Sciatic nerve (tissue), 2 donors: ENCODE measurements at regions not wholly inside any gene's neighbourhood (a gene's known extent, or its start where the extent isn't known, plus 50 kb on each side); places are given as distances from the start of the nearest gene placed in this dataset.

Experiments
- ATAC-seq: fragments of 200-7000 bp; cut with Tn5 transposase; one replicate; pipeline ENCODE4 v1.9.1; 2020; ENCODE audit warnings: mild to moderate bottlenecking, moderate library complexity
- DNase-seq: peaks from one replicate; pipeline ENCODE4 v3.0.0-alpha.2; 2020; ENCODE audit warnings: low spot score
- intact Hi-C: fragments of 100-400 bp; cut with DNase I; formaldehyde crosslinking; loops from one replicate; pipeline ENCODE4 v1.14.2; 2022
- donor health status: DM: no; HTN: no; CAD: no.
- donor health status: DM: no; HTN: no; CAD: no.

GRCh38 chr1:191662746-191663145, 495.5 kb upstream of the RGS18 start:
- intact Hi-C loops: no loop called here
- ATAC-seq: no peak
- DNase-seq: no peak

DNA sequence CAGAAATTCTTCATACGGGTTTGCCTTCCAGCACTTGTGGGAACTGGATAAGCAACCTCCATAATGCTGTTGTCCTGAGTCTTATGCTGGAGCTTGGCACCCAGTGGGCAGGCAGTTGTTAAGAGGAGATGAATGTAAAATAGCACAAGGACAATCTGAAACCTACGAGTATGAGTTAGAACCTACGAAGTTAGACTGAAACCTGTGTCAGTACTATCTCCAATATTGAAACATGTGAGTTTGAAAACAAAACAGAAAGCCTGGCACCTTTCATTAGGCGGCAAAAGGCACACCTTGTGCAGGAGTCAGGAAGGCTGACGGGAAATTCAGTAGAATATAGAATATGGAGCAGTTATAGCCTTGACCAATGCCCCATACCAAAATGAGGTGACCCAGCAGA, 489.7 kb upstream of the RGS18 start:
- ATAC-seq (no peak), DNase-seq (no peak)
- intact Hi-C loops: no loop called here

GRCh38 chr1:191669629-191670028, 488.6 kb upstream of the RGS18 start:
- DNase-seq (no peak), ATAC-seq (no peak)
- intact Hi-C loops: no loop called here

- intact Hi-C loops: no loop called here
- no peak for DNase-seq
- no peak for ATAC-seq
These were observed 487.0 kb upstream of the RGS18 start for GRCh38 chr1:191671236-191671635.

DNA sequence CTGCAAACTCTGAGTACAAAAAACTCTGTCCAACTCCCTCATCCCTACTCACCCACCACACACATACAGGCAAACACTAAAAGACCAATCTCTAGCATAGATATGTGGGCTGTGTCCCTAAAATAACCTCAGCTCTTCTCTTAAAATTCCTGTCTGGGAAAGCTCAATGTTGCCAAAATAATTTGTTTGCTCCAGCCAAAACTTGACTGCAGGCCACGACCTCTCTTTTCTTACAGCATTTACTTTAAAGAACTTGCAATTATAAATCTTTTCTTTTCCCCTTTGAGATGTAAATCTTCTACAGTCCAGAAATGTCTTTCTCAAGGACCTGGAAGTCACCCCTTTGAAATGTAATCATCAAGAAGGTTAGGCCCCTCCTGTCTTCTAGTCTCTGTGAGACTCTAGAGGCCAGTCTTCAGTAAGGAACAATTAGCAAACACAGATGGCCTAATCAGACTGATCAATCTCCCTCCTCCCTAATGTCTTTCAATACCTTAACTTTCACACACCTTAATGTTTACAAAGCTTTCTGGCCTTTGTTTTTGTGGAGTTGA, 483.6 kb upstream of the RGS18 start:
- intact Hi-C loops: no loop called here
- no peak for DNase-seq
- peak; percentile 41 for ATAC-seq

DNA sequence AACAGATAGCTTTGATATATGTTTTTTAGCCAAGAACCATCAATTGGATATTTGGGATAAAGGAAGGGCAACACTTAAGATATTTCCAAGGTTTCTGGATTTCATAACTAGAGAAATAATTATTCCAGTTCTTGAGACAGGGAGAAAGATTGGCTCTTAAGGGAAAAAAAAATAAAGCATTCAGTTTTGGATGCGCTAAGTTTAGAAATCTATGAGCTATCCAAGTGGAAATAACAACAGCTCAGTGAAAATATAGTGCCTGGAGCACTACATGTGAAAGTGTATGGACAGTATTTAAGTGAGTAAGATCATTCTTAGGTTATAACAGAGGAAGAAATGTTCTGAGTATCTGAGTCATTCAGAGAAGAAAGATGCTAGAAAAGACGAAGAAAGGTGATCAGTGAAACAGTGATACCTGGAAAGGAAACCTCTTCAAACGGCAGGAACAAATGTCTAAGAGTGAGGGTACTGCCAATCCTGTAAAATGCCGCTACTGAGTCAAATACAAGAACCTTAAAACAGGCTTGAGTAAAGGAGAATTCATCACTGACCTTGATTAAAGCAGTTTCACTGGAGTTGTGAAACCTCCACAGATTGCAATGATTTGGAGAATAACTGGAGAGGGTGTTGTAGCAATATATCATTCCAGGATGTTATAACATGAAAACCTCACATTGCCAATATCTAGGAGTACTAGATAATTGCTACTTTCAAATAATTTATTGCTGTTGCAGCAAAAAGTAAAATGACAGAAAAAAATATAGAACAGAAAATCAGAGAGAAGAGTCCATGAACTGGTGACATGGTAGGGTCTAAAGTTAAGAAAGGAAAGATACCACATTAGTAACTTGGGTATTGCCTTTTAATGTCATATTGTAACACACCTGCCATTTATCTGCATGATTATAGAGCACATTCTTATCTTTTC, 482.1 kb upstream of the RGS18 start:
- intact Hi-C loops: no loop called here
- no peak for DNase-seq

DNA sequence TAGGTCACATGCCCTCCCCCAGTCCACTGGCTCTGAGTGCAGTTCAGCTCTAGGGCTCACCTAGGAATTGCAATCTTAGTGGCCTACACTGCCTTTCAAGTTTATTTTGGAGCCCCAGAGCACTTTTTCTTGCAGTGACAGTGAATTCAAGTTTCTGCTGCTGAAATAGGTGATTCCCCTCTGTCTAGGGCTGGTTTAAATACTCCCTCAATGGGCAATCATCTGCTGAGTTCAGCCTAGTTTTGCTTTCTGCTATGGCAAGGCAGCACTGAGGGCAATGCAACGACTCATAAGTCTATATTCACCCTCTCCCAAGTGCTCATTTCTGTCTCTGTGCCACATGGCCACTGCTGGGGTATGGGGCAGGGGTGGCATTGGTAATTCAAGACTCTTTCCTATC, 472.6 kb upstream of the RGS18 start:
- no peak for DNase-seq

More for the DNA sequence above, 482.1 kb upstream of the RGS18 start:
- ATAC-seq: no peak

DNA sequence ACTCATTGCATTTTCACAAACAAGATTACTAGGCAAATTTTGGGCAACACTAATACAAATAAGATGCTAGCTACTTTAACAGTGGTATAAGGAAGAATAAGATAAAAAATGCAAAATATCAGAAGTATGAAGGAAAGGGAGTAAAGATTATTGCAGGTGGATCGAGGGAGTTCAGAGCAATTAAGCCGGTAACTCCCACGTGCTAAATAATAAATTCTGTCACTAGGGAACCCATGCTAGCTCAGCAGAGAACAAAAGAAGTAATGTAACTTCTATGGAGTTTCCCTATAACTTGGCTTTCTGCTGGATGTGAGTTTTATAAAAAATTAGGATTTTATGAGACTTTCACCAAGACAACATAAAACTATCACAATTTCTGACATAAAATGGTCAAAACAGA, 470.5 kb upstream of the RGS18 start:
- ATAC-seq: no peak
- DNase-seq: no peak
- intact Hi-C loops: no loop called here

More for the DNA sequence above, 472.6 kb upstream of the RGS18 start:
- intact Hi-C loops: no loop called here
- ATAC-seq: no peak

DNA sequence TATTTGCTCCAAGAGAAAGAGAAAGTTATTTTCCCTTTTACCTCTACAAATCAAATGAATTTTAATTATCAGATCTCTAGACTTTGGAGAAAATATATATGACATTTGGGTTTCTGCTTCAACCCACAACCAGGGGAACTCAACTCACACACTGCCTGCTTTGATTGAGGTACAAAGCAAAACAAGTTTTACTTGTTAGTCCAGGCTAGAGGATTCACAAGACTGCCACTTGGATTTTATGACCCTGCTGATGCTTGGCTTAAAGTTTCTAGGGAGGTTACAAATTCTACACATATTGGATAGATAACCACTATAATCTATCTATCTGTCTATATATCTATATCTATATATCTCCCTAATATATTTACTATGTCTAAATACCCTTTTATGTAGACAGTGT, 467.3 kb upstream of the RGS18 start:
- intact Hi-C loops: no loop called here
- ATAC-seq (no peak), DNase-seq (no peak)

- ATAC-seq (no peak), DNase-seq (no peak)
- intact Hi-C loops: no loop called here
These were observed 464.5 kb upstream of the RGS18 start for GRCh38 chr1:191693797-191694196.

- ATAC-seq: peak; percentile 71
- DNase-seq: no peak
- intact Hi-C loops: no loop called here
These were observed 462.4 kb upstream of the RGS18 start for GRCh38 chr1:191695865-191696264.

GRCh38 chr1:191696354-191696753, 461.9 kb upstream of the RGS18 start:
- ATAC-seq (no peak), DNase-seq (no peak)
- intact Hi-C loops: no loop called here

DNA sequence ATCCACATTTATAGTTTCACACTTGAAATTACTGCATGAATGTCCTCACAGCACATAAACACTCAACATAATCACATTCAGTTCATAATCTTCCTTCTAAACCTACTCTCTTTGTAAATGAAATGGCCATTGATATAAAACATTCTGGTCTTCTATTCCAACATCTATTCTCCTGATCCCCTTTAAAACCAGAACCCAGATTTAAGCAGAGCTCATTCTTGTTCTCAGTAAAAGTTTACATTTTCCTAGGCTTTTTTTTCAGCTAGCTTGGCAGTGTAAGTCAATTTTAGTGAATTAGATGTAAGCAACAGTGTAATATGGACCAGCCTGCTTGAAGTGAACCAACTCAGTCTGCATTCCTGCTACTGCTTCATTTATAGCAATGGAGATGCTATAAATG, 460.7 kb upstream of the RGS18 start:
- DNase-seq: no peak
- intact Hi-C loops: no loop called here

DNA sequence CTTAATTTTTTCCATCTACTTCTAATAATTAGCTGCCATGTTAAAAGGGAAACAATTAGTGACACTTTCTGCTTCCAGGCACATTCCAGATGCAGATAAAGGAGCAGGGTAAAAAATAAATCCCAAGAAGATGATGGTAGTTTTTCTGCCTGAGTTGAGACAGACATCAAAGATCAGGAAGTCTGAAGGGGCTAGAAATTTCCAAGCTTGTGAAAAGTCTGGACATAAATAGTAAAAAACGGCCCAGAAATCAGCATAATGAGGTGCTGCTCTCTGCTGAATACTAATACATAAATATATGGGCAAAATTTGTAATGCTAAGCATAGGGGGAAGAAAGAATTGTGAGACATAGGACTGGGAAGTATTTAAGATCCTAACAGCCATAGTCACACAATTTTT, 460.0 kb upstream of the RGS18 start:
- DNase-seq: no peak
- no peak for ATAC-seq
- intact Hi-C loops: no loop called here

More for the DNA sequence above, 460.7 kb upstream of the RGS18 start:
- no peak for ATAC-seq

GRCh38 chr1:191699343-191699742, 458.9 kb upstream of the RGS18 start:
- ATAC-seq (no peak), DNase-seq (no peak)
- intact Hi-C loops: no loop called here

DNA sequence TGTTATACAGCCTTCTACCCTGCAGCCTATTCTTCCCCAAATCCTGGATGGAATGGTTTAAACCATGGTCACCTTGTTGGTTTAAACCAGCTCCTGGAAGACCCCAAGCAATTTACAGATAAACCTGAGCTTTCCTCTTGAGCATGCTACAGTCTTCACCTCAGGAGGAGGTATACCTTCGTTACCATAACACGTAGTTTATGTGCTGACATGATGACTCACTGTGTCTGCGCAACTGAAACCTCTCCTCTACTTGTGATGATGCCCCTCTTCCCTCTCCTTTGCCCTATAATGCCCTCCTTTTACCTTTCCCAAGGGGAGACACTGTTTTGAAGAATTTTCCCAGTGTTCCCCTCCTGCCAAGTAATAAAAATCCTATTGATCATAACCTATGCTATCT, 457.3 kb upstream of the RGS18 start:
- no peak for ATAC-seq
- no peak for DNase-seq
- intact Hi-C loops: no loop called here

GRCh38 chr1:191702124-191702523, 456.1 kb upstream of the RGS18 start:
- no peak for DNase-seq
- intact Hi-C loops: no loop called here
- ATAC-seq: no peak

GRCh38 chr1:191707288-191707687, 451.0 kb upstream of the RGS18 start:
- DNase-seq (no peak), ATAC-seq (no peak)

DNA sequence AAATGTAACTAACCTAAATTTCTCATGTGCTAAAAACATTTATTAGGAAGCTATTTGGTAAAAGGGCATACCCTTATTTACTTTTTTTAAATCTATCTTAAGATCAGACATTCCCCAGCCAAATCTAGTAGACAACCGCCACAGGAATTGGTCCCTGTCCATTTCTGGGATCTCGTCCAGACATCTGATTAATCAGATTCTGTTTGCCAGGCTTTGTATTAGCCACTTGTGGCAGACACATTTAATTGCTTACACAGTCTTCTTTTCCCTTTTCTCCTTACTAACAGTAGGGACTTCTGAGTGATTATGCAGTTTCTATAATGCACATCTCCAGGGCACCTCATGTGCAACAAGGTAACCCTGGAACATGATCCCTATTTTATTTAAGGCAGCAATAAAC, 449.0 kb upstream of the RGS18 start:
- intact Hi-C loops: no loop called here
- DNase-seq (no peak), ATAC-seq (no peak)

More at GRCh38 chr1:191707288-191707687, 451.0 kb upstream of the RGS18 start:
- intact Hi-C loops: no loop called here

- DNase-seq (no peak), ATAC-seq (no peak)
- intact Hi-C loops: no loop called here
These were observed 446.3 kb upstream of the RGS18 start for GRCh38 chr1:191711961-191712360.

DNA sequence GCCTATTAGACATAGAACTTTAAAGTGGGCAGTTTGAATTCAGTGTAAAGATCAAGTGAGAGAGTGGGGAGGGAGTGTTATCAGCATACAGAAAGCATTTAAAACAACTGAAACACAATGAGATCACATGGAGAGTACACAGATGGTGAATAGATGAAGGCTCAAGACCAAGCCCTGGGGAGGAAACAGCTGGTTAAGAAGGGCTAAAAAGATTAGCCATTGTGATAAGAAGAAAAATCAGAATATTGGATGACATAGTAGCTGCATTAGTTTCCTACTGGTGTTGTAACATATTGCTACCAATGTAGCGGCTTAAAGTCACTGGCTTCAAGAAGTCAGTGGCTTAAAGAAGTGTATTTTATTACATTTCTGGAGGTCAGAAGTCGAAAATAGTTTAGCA, 443.4 kb upstream of the RGS18 start:
- ATAC-seq (no peak), DNase-seq (no peak)
- intact Hi-C loops: no loop called here
